Renal cortex interstitium (tissue), 11 donors: ENCODE measurements at regions not wholly inside any gene's neighbourhood (a gene's known extent, or its start where the extent isn't known, plus 50 kb on each side); places are given as distances from the start of the nearest gene placed in this dataset.

Experiments
- DNase-seq, 11 donors: peaks; one replicate each; pipeline ENCODE4 v3.0.0-alpha.2; 2013; ENCODE audit warnings: low read depth in 9 of 11, low spot score in 4 of 11; ENCODE audit errors: extremely low read depth in 1 of 11

- DNase-seq = no peak
Observed at GRCh38 chr15:69947394-69947793, 150.3 kb downstream of the TLE3 start.

GRCh38 chr15:69949485-69949884, 148.2 kb downstream of the TLE3 start:
- no peak for DNase-seq

GRCh38 chr15:69951256-69951897, 146.3 kb downstream of the TLE3 start:
- no peak for DNase-seq

GRCh38 chr15:69951898-69952555, 145.7 kb downstream of the TLE3 start:
- DNase-seq = no peak

GRCh38 chr15:69953051-69953450, 144.7 kb downstream of the TLE3 start:
- no peak for DNase-seq

GRCh38 chr15:69953816-69954215, 143.9 kb downstream of the TLE3 start:
- no peak for DNase-seq

- DNase-seq = no peak
Observed at GRCh38 chr15:69954666-69955065, 143.1 kb downstream of the TLE3 start.

GRCh38 chr15:69955240-69955894, 142.3 kb downstream of the TLE3 start:
- no peak for DNase-seq

GRCh38 chr15:69956417-69956816, 141.3 kb downstream of the TLE3 start:
- DNase-seq = no peak

- no peak for DNase-seq
Observed at GRCh38 chr15:69957175-69957574, 140.5 kb downstream of the TLE3 start.

GRCh38 chr15:69958496-69959084, 139.1 kb downstream of the TLE3 start:
- no peak for DNase-seq

- DNase-seq = no peak
Observed at GRCh38 chr15:69962561-69962960, 135.2 kb downstream of the TLE3 start.

- DNase-seq = no peak
Observed at GRCh38 chr15:69963385-69963784, 134.3 kb downstream of the TLE3 start.

GRCh38 chr15:69971771-69972170, 125.9 kb downstream of the TLE3 start:
- no peak for DNase-seq

GRCh38 chr15:69972436-69972835, 125.3 kb downstream of the TLE3 start:
- no peak for DNase-seq

GRCh38 chr15:69973102-69973714, 124.5 kb downstream of the TLE3 start:
- DNase-seq = peak in 8 of 11 donors; percentile 24 to 45 (median 40)

- no peak for DNase-seq
Observed at GRCh38 chr15:69973880-69974279, 123.8 kb downstream of the TLE3 start.

GRCh38 chr15:69974321-69974720, 123.4 kb downstream of the TLE3 start:
- DNase-seq = no peak

GRCh38 chr15:69976366-69976994, 121.2 kb downstream of the TLE3 start:
- peak; percentile 61 to 85 (median 71) for DNase-seq
